B cell (primary cell): ENCODE measurements at regions not wholly inside any gene's neighbourhood (a gene's known extent, or its start where the extent isn't known, plus 50 kb on each side); places are given as distances from the start of the nearest gene placed in this dataset.

Experiments
- EZH2 ChIP-seq: IDR thresholded peaks from 2 replicates; pipeline ENCODE4 v1.6.1; 2012; ENCODE audit warnings: borderline replicate concordance, low read depth, mild to moderate bottlenecking, moderate library complexity, low read length; ENCODE audit not compliant: insufficient read depth, poor library complexity, severe bottlenecking
- TF ChIP-seq, protein P1 (sequence below): fragments of 200-600 bp; IDR thresholded peaks from one replicate; pipeline ENCODE4 v1.8.0; 2022; ENCODE audit warnings: antibody characterized with exemption, mild to moderate bottlenecking

DNA sequence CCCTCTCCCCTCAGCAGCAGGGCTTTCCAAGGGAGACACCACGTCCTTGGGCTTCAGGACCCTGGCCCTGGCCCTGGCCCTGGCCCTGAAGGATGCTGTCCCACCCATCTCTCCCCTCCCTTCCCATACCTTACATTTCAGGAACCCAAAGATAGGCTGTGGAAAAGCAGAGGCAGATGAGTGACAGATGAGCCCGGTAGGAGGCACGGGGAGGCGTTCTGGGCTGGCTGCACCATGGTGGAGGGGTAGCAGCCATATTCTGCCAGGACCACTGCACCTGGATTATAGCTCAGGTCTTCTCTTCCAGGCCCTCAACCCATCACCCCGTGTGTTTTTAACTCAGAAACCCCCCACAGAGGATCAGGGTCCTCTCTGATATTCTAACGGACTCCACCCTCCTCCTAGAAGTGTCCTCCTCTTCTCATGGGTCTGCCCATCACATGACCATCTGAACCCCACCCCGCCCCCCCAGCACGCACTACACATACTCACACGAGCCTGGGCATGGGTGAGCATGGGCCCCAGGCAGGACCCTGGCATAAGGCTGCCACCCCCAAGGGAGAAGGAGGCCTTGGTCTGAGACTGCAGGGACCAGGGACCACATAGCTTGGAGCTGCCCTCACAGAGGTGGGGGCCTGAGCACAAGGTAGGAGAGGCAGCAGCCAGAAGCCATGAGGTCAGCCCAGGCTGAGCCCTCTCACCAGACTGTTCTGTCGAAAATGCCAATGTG is 220.8 kb upstream of the CDH4 start:
- TF ChIP-seq, protein P1, sequence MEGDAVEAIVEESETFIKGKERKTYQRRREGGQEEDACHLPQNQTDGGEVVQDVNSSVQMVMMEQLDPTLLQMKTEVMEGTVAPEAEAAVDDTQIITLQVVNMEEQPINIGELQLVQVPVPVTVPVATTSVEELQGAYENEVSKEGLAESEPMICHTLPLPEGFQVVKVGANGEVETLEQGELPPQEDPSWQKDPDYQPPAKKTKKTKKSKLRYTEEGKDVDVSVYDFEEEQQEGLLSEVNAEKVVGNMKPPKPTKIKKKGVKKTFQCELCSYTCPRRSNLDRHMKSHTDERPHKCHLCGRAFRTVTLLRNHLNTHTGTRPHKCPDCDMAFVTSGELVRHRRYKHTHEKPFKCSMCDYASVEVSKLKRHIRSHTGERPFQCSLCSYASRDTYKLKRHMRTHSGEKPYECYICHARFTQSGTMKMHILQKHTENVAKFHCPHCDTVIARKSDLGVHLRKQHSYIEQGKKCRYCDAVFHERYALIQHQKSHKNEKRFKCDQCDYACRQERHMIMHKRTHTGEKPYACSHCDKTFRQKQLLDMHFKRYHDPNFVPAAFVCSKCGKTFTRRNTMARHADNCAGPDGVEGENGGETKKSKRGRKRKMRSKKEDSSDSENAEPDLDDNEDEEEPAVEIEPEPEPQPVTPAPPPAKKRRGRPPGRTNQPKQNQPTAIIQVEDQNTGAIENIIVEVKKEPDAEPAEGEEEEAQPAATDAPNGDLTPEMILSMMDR: no peak
- no peak for TF ChIP-seq EZH2
